Esophagus muscularis mucosa (tissue), 3 donors: ENCODE measurements at regions not wholly inside any gene's neighbourhood (a gene's known extent, or its start where the extent isn't known, plus 50 kb on each side); places are given as distances from the start of the nearest gene placed in this dataset.

Experiments
- POLR2AphosphoS5 ChIP-seq, 2 donors: sonication (generic); formaldehyde crosslinking; IDR thresholded peaks; one replicate each; pipeline ENCODE4 v1.6.1; 2017; ENCODE audit warnings: antibody characterized with exemption in 2 of 2
- TF ChIP-seq, protein P1 (sequence below), 3 experiments: fragments of 200-600 bp in 2 of 3; fragments of 450-650 bp in 1 of 3; sonication (generic) in 2 of 3; IDR thresholded peaks; one replicate each; pipeline ENCODE4 v1.5.1; 2017 to 2019; ENCODE audit warnings: antibody characterized with exemption in 3 of 3, mild to moderate bottlenecking in 2 of 3, moderate library complexity in 1 of 3

DNA sequence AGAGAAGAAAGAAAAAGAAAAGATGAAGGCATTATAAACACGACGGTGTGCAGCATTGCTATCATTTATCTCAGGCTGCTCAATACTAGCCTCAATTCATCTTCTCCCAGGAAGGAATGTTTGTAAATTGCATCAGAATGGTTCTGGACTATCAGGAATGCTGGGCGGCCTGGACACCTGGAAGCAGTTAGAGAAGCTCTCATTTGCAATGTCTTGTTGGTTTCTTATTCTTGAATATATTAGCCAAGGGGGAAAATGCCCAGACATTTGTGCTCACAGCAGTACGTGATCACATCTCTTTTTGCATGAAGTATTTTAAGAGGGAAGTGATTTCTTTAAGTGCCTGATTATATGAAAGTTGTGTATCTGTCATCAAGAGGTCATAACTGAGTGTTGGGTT is 85.6 kb upstream of the IMMP2L start:
- no peak for TF ChIP-seq POLR2AphosphoS5 (IDR thresholded peaks at IDR 0.05)
- TF ChIP-seq, protein P1, sequence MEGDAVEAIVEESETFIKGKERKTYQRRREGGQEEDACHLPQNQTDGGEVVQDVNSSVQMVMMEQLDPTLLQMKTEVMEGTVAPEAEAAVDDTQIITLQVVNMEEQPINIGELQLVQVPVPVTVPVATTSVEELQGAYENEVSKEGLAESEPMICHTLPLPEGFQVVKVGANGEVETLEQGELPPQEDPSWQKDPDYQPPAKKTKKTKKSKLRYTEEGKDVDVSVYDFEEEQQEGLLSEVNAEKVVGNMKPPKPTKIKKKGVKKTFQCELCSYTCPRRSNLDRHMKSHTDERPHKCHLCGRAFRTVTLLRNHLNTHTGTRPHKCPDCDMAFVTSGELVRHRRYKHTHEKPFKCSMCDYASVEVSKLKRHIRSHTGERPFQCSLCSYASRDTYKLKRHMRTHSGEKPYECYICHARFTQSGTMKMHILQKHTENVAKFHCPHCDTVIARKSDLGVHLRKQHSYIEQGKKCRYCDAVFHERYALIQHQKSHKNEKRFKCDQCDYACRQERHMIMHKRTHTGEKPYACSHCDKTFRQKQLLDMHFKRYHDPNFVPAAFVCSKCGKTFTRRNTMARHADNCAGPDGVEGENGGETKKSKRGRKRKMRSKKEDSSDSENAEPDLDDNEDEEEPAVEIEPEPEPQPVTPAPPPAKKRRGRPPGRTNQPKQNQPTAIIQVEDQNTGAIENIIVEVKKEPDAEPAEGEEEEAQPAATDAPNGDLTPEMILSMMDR (IDR thresholded peaks at IDR 0.05): no peak
